ENCODE measurements at regions not wholly inside any gene's neighbourhood (a gene's known extent, or its start where the extent isn't known, plus 50 kb on each side); places are given as distances from the start of the nearest gene placed in this dataset.

- intact Hi-C loops (cut with micrococcal nuclease), result no loop called here
- Mint-ChIP-seq H3K9me3 (ENCODE audit: unreplicated experiment) (no peaks in the 10 kb centered on the region), H3K4me3 (ENCODE audit: unreplicated experiment) (no peak overlapping the region), H3K4me1 (ENCODE audit: insufficient read depth, unreplicated experiment) (no peaks in the 10 kb centered on the region), H3K36me3 (ENCODE audit: insufficient read depth, unreplicated experiment) (no peaks in the 10 kb centered on the region), H3K27me3 (ENCODE audit: insufficient read depth, unreplicated experiment) (peaks cover 42% of the 10 kb centered on the region), H3K27ac (ENCODE audit: low read depth, unreplicated experiment) (no peak overlapping the region)
- no TSS peak for BruUV-seq (replicated peaks)
- no peak for DNase-seq (ENCODE audit: unreplicated experiment)
- ChIA-PET POLR2A (no interaction called here), CTCF (interaction anchor here (0.7 kb wide), 1 partner anchor 379 kb away, joined by 3 read pairs; no protein-coding TSS in a partner anchor)
- TF ChIP-seq CTCF (IDR thresholded peaks at IDR 0.05; ENCODE audit: unreplicated experiment), result no peak
These were observed 765.2 kb upstream of the POU3F3 start for GRCh38 chr2:104088745-104089144.

GRCh38 chr2:104090407-104090806 is 763.5 kb upstream of the POU3F3 start:
- no peak for TF ChIP-seq CTCF (IDR thresholded peaks at IDR 0.05; ENCODE audit: unreplicated experiment)
- BruUV-seq (replicated peaks), result no TSS peak
- CTCF ChIA-PET, result no interaction called here
- intact Hi-C loops (cut with micrococcal nuclease), result no loop called here
- DNase-seq (ENCODE audit: unreplicated experiment), result no peak
- Mint-ChIP-seq H3K27ac (ENCODE audit: low read depth, unreplicated experiment) (no peak overlapping the region), H3K4me1 (ENCODE audit: insufficient read depth, unreplicated experiment) (no peaks in the 10 kb centered on the region), H3K27me3 (ENCODE audit: insufficient read depth, unreplicated experiment) (peaks cover 43% of the 10 kb centered on the region), H3K9me3 (ENCODE audit: unreplicated experiment) (no peaks in the 10 kb centered on the region), H3K4me3 (ENCODE audit: unreplicated experiment) (no peak overlapping the region), H3K36me3 (ENCODE audit: insufficient read depth, unreplicated experiment) (no peaks in the 10 kb centered on the region)
- POLR2A ChIA-PET, result no interaction called here

GRCh38 chr2:104091894-104092293 is 762.0 kb upstream of the POU3F3 start:
- Mint-ChIP-seq H3K27ac (ENCODE audit: low read depth, unreplicated experiment) (no peak overlapping the region), H3K36me3 (ENCODE audit: insufficient read depth, unreplicated experiment) (no peaks in the 10 kb centered on the region), H3K4me3 (ENCODE audit: unreplicated experiment) (no peak overlapping the region), H3K27me3 (ENCODE audit: insufficient read depth, unreplicated experiment) (peaks cover 32% of the 10 kb centered on the region), H3K9me3 (ENCODE audit: unreplicated experiment) (no peaks in the 10 kb centered on the region), H3K4me1 (ENCODE audit: insufficient read depth, unreplicated experiment) (no peaks in the 10 kb centered on the region)
- BruUV-seq (replicated peaks), result no TSS peak
- TF ChIP-seq CTCF (IDR thresholded peaks at IDR 0.05; ENCODE audit: unreplicated experiment), result no peak
- POLR2A ChIA-PET, result no interaction called here
- intact Hi-C loops (cut with micrococcal nuclease), result no loop called here
- CTCF ChIA-PET, result no interaction called here
- DNase-seq (ENCODE audit: unreplicated experiment), result no peak

GRCh38 chr2:104092886-104093285 is 761.0 kb upstream of the POU3F3 start:
- ChIA-PET POLR2A (no interaction called here), CTCF (no interaction called here)
- no peaks in the 10 kb centered on the region for H3K36me3 Mint-ChIP-seq (ENCODE audit: insufficient read depth, unreplicated experiment)
- H3K27me3 Mint-ChIP-seq (ENCODE audit: insufficient read depth, unreplicated experiment), result peaks cover 27% of the 10 kb centered on the region
- intact Hi-C loops (cut with micrococcal nuclease), result no loop called here
- no peak for DNase-seq (ENCODE audit: unreplicated experiment)
- no peak for TF ChIP-seq CTCF (IDR thresholded peaks at IDR 0.05; ENCODE audit: unreplicated experiment)
- H3K4me1 Mint-ChIP-seq (ENCODE audit: insufficient read depth, unreplicated experiment), result no peaks in the 10 kb centered on the region
- H3K9me3 Mint-ChIP-seq (ENCODE audit: unreplicated experiment), result no peaks in the 10 kb centered on the region
- no peak overlapping the region for H3K4me3 Mint-ChIP-seq (ENCODE audit: unreplicated experiment)
- H3K27ac Mint-ChIP-seq (ENCODE audit: low read depth, unreplicated experiment), result no peak overlapping the region
- no TSS peak for BruUV-seq (replicated peaks)
